COLO829 (cell line): ENCODE measurements at regions not wholly inside any gene's neighbourhood (a gene's known extent, or its start where the extent isn't known, plus 50 kb on each side); places are given as distances from the start of the nearest gene placed in this dataset.
"Not testable (repeated sequence)": the region's sequence is repeated elsewhere in the genome, so short reads cannot be mapped to it uniquely, and the experiment has no call there.

ENCODE experiments used
- DNase-seq: peaks from one replicate; pipeline ENCODE4 v3.0.0; 2012; ENCODE audit warnings: low spot score

DNA sequence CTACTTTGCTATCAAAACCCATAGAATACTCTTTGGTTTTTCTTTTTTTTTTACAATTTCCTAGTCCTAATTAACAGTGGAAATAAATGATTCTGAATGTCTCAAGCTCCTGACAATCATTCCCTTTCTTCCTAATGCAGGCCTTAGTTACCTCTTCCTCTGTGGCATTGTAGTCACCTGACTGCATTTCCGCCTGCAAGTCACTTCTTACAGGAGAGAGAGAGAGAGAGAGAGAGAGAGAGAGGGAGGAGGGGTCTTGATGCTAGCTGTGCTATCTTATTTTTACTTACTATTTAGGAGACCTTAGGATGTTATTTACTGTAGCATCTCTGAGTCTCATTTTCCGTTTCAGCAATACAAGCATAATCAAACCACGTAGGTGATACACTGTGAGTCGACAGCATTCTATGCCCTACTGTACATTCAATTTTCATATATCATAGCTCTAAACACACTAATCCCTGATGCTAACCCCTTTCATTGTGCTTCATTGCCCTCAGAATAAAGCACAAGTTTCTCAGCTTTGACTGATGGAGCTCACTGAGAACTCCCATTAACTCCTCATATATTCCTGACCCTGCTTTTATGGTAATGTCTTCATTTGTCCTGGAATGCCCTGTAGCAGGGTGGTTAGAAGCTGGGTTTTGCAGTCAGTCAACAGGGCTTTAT is 1237.3 kb downstream of the XPNPEP1 start:
- no peak for DNase-seq

DNA sequence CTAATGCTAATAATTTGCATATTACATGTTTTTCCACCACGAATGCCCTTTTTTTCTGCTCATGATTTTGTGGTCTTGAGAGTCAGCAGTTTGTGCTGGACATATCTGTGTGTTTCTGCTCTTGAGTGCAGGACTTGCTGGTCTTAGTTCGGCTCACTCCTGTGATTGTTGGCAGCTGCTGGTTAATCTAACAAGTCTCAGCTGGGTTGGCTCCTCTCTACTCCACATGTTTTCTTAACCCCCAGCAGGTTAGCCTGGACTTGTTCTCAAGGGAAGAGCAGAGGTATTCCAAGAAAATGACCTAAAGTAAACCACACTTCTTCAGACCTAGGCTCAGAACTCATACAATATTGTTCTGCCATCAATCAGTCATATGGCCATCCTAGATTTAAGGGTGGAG is 1238.9 kb downstream of the XPNPEP1 start:
- no peak for DNase-seq

DNA sequence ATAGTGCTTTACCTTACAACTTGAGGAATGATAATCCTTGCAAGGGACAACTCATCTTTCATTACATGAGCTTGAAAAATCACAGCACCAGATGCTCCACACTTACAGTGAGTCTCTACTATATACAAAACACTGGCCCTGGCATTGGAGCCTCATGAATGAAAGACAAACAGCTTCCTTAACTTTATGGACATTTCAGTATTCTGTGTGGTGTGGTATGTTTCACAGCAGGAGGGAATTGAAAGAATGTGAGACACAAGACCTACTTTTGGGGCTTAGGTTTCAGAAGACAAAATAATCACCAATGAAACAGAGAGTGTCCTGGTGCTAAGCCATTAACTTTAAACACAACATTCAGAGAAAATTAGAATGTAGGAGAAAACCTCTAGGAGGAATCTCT is 1249.6 kb downstream of the XPNPEP1 start:
- DNase-seq = no peak

DNA sequence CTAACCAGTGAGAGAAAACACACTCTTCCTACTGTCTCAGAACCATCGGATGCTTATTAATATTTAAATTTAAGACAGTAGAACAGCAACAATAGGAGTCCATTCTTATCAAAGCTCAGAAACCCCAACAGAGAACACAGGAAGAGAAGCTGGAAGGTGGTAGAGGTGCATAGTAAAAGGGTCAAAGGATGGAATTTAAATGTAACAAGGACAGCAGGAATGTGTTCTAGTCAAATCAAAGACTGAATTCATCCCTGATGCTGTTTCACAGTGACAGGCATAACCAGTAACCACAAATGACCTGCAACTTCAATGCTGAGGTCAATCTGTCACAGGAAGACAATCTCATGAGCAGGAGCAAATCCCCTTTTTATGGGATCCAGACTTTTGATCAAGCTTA is 1259.7 kb downstream of the XPNPEP1 start:
- DNase-seq = no peak

DNA sequence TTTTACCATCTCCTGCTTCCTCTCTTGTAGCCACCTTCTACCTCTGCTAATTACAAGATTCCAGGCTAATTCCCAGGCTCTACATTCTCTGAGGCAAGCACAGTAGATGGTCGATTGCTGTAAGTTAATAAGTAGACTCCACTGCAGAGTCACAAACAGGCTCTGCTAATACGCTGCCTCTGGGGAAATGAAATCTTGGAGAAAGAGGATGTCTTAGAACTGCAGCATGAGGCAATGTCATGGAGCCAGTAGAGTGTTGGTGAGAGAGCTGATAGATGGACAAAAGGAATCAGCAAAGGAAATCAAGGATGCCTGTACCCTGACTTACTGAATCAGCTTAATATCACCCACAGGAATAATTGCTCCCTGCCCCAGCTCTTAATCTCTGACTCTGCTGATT is 1260.3 kb downstream of the XPNPEP1 start:
- no peak for DNase-seq

DNA sequence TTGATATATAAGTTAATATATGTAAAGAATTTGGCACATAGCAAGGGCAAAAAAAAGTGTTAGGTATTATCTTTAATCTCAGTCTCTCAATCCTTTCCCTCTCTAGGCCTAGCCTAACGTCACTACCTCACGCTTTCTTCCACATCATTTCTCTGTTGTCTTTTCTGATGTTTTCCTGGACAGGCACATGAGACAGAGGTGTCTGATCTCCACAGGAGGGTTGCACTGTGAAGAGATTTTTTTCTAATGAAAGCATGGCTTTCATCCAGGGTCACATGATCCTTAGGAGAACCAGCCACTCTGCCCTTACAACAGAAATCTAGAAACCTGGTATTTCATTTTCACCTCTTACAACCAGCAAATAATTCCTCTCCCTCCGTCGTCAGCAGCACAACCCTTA is 1268.3 kb downstream of the XPNPEP1 start:
- no peak for DNase-seq

DNA sequence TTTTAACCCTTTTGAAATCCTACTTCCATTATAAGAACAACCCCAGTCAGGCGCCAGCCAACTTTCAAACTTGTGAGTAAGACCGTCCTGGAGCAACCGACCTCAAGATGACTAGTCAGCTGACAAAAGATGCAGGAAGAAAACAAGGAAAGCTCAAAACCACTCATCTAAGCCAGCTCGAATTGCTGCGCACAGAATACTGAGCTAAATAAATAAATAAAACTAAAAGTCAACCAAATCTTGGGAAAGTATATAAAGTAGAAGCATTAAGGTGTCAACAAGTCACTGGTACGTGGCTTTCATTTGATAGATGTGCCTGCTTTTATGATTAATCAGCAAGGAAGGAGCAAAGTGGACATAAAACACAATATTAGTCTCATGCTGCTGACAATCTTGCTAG is 1269.8 kb downstream of the XPNPEP1 start:
- no peak for DNase-seq

DNA sequence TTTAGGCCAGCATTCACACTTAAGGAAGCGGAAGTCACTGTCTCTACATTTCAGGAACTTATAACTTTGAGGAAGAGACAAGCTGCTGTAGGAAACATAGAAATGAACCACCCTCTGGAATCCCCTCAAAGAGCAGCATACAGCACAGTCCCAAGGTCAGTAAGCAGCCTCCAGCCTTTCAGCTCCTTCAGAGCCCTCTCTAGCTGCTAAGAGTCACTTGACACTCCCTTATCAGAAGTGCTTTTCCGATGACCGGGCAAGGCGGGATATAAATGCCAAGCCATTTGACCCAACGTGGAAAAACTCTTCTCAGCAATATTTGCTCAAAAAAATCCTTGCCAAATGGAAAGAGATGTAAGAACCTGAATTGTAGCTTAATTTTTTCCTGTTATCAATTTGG is 1284.3 kb downstream of the XPNPEP1 start:
- DNase-seq = no peak

DNA sequence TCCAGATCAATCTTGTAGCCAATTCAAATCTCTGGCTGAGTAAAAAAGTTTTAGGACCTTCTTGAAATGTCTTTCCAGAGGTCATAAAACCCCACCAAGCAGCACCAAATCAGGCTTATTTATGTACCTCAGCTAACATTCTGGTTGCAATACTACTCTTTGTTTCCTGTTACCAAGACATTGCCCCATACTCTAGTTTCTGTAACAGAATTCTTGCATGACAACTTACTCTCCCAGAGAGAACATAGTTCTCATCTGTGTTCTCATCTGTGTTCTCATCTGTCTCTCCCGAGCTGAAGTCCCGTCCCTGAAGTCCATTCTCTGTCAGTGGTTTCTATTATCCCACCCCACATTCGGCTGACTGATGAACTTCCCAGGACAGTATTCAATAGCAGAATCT is 1285.1 kb downstream of the XPNPEP1 start:
- DNase-seq = no peak

DNA sequence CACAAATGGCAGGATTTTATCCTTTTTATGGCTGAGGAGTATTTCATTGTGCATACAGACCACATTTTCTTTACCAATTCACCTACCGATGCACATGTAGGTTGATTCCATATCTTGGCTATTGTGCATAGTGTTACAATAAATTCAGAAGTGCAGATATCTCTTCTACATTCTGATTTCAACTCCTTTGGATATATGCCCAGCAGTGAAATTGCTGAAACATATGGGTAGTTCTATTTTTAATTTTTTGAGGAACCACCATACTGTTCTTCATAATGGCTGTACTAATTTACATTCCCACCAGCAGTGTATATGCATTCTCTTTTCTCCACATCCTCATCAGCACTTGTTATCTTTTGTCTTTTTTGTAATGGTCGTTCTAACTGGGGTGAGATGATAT is 1290.3 kb downstream of the XPNPEP1 start:
- no peak for DNase-seq

DNA sequence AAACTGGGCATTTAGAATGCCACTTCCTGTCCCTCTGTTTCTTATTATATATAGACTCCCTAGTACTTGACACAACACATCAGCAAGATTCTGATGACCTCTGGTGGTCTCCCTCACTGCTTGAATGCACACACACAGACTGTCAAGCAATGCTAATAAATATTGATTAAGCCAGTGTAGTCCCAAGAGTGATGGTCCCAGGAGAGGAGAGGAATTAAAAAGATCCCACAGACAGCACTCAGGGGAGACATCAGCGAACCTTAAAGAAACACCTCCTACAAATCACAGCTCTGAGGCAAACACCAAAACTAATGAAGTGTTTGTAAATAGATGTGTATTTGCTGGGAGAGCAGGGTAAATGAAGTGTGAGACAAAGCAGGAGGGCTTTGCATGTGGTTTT is 1291.2 kb downstream of the XPNPEP1 start:
- DNase-seq = no peak

DNA sequence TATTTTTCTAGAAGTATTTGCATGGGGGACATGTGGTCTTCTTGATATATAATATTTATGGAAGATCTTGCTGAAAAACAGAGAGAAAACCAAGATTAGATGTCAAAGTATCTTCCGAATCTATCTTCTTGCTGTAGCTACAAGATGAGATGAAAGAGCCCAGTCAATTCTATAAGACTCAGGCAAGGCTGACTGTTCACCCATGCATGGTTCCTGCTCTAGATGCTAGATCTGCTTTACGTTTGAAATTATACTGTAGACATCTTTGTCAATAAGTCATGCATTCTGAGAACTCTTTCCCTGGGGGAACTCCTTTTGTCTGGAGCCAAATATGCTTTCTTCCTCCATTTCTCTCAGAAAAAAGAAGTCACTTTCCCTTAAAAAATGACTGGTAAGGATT is 1292.0 kb downstream of the XPNPEP1 start:
- no peak for DNase-seq

DNA sequence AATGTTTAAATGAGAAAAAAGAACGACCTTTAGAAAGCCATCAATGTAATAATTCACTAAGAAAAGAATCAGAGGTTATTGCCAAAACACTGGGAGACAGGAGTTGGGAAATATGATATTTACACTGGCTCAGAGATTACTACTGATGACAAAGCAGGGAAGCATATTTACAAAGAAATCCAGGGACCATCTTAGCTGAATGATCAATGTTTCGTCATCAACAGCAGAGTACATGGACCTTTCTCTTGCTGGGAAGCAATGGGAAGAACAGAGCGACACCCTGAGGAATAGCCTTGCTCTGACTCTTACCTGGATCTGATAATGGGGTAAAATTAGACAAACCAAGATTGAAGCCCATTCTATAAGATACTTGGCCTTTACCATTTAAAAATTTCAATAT is 1293.5 kb downstream of the XPNPEP1 start:
- no peak for DNase-seq

DNA sequence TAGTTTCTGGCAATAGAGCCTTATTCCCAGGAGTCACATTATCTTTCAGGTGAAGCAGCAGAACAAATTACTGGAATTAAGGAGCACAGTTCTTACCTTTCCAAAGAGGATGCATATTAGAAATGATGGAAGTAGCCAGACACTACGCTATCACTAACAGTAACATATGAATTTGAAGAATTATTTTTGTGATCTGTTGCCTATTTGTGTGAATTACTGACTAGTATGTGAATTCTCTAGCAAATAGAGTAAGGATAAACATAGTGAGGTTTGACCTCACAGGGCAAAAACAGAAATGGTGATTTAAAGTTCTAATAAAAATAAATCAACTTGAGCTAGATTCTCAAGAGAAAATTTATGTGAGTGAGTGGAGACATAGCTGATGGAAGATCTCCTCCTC is 1299.3 kb downstream of the XPNPEP1 start:
- no peak for DNase-seq

DNA sequence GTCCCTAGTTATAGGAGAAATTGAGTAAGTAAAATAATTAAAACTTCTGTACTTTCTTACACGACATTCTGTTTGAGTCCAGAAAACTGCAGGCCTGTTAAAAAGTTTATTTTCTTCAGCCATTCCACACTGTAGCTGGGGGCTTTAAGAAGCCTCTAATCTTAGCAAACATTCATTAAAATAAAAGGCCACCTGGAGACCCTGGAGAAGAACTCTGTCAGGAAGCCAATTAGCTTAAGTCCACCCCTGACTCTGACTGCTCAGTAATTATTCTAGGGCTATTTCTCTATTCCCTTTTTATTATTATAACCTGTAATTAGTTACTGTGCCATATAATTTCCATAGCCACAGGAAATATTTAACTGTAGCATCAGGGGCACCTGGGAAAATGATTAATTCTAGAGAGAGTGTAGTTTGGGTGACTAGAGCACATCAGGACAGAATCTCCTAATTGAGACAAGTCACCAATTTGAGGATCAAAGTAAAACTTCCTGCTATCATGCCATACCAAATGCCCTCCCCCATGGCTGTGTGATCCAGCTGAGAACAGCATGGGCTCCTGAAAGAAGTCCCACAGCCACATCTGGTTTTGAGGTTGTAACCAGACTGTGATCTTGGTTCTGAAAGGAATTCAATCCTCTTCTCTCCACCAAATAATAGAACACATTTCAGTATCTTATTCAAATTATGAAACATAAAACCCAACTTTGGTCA is 1302.3 kb downstream of the XPNPEP1 start:
- no peak for DNase-seq

DNA sequence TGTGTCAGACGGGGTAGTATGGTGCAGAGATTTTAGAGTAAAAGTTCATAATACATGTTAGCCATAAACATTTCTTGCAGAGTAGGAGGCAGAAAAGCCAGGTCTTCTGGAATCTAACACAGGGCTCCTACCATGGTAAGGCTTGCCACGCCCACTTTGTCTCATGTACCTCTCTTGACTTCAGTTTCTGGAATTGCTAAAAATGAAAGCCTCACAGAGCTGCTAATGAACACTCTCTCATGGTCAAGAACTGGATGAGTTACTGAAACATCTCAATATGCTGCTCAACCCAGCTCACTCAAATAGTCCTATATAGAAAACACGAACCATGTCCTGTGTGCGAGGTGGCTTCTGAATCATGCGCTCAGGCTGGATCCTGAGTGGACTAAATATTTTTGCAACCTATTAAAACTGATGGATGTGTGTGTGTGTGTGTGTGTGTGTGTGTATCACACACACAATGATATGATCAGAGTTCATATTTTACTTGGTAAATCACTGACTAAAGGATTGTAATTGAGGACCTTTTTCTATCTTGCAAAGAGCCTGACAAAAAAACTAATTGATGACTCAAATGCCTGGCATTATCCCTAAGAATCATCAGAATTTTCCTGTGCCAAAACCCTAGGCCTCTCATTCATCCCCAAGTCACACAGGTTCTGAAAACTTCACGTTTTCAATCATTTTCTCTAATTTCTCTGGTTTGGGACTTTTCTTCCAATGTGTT is 1306.6 kb downstream of the XPNPEP1 start:
- no peak for DNase-seq

DNA sequence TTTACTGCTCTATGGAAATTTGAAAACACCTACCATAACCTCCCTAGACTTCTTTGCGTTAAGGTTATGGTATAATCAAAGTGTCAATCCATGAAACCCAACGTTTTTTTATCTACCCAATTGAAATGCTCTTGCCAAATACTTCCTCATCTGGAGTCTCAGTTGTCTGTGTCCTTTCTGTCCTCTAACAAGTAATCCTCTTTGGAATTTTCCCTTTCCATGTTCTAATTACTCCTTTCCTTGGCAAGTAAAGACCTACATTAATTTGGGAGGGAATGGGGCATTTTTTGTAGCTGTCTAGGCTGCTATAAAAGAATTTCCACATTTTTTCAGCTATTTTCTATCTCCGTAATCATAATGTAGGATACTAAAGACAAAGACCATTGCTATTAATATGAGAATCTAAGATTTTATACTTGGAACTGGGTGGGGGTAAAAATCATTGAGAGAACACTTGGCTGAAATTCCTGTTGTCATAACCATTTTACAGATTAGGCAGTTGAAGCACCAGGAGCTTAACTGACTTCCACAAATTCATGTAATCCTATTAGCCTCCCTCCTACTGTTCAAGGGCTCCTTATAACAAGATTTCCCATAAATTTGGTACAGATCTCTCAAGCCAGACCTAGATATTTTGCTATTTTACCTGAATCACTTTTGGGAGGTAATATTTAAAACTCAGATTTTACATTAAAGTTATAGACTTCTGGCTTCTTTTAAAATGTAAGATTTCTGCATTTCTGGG is 1307.6 kb downstream of the XPNPEP1 start:
- no peak for DNase-seq

DNA sequence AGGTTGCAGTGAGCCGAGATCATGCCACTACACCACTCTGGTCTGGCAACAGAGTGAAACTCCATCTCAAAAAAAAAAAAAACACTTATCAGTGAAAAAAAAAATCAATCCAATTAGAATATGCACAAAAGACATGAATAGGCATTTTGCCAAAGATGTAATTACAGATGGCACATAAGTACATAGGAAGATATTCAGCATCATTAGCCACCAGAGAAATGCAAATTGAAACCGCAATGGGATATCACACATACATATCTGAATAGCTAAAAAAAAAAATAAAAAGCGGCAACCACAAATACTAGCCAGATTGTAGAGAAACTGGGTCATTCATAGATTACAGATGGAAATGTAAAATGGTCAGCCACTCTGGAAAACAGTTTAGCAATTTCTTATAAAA is 1310.8 kb downstream of the XPNPEP1 start:
- DNase-seq = no peak

DNA sequence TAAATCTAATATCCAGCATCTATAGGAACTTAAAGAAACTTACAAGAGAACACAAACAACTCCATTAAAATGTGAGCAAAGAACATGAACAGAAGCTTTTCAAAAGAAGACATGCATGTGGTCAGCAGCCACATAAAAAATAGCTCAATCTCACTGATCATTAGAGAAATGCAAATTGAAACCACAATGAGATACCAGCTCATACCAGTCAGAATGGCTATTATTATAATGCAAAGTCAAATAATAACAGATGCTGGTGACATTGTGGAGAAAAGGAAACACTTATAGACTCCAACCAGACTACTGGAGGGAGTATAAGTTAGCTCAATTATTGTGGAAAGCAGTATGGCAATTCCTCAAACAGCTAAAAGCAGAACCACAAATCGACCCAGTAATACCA is 1314.5 kb downstream of the XPNPEP1 start:
- no peak for DNase-seq

DNA sequence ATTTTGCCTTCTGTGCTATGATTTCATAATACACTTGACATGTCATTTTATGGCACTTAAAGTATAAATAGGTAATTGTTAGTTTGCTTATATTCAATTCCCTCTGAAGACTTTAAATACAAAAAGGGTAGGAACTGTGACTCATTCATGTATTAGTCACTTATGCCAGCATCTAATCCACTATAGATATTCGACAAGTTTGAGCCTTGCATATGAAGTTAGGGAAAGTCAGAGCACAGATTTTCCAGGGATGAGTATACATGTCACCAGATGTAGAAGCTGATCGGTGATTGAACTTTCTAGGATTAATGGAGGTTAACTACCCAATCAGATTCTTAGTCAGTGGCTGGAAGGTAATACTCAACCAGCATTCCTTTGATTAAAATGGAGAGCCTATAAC is 1321.5 kb downstream of the XPNPEP1 start:
- DNase-seq = peak; percentile 0

DNA sequence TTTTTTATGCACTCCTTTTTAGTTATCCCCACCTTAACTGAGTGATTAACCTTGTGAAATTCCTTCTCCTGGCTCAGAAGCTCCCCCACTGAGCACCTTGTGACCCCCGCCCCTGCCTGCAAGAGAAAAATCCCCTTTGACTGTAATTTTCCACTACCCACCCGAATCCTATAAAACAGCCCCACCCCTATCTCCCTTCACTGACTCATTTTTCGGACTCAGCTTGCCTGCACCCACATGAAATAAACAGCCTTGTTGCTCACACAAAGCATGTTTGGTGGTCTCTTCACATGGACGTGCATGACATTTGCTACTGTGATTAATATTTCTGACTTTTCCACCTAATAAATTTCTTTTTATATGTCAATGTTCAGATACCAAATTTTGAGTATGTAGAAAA is 1322.8 kb downstream of the XPNPEP1 start:
- not testable (repeated sequence) for DNase-seq

DNA sequence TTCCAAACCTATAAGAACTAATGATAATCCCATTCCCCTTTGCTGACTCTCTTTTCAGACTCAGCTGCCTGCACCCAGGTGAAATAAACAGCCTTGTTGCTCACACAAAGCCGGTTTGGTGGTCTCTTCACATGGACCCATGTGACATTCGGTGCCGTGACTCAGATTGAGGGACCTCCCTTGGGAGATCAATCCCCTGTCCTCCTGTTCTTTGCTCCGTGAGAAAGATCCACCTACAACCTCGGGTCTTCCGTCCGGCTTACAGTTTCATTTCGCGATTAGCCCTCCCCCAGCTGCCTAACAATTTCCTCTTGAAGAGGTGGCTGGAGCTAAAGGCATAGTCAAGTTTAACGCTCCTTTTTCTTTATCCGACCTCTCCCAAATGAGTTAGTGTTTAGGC is 1324.0 kb downstream of the XPNPEP1 start:
- not testable (repeated sequence) for DNase-seq

DNA sequence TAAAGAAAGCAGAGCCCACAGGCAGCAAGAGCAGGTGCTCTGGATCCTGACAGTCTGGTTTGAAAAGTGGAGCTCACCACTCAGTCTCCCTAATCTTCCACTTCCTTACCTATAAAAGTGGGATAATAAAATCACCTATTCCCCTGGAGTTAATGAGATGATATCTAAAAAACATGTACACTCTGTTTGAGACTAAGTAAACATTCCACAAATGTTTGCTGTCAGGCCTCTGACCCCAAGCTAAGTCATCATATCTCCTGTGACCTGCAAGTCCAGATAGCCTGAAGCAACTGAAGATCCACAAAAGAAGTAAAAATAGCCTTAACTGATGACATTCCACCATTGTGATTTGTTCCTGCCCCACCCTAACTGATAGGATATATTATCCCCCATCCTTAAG is 1324.5 kb downstream of the XPNPEP1 start:
- no peak for DNase-seq
